Endodermal cell (in vitro differentiated cells): ENCODE measurements at regions not wholly inside any gene's neighbourhood (a gene's known extent, or its start where the extent isn't known, plus 50 kb on each side); places are given as distances from the start of the nearest gene placed in this dataset.

Source experiments
- DNase-seq: peaks from one replicate; pipeline ENCODE4 v3.0.0-alpha.2; 2017
- H3K27ac ChIP-seq: 2 replicates; pipeline ENCODE4 v1.5.1; 2013; ENCODE audit warnings: mild to moderate bottlenecking, low read depth, low read length, moderate library complexity
- H3K27me3 ChIP-seq: 2 replicates; pipeline ENCODE4 v1.6.1; 2013; ENCODE audit warnings: mild to moderate bottlenecking, low read length, moderate library complexity; ENCODE audit not compliant: insufficient read depth, control insufficient read depth, poor library complexity, severe bottlenecking
- H3K36me3 ChIP-seq: 2 replicates; pipeline ENCODE4 v1.7.0; 2013; ENCODE audit warnings: mild to moderate bottlenecking, low read length, moderate library complexity; ENCODE audit not compliant: control insufficient read depth, insufficient read depth
- H3K4me1 ChIP-seq: one replicate; pipeline ENCODE4 v1.7.0; 2013; ENCODE audit warnings: low read length; ENCODE audit not compliant: control insufficient read depth, insufficient read depth
- H3K4me3 ChIP-seq: 2 replicates; pipeline ENCODE4 v1.5.1; 2013; ENCODE audit warnings: mild to moderate bottlenecking, low read length, moderate library complexity
- H3K9ac ChIP-seq: 2 replicates; pipeline ENCODE4 v1.6.1; 2013; ENCODE audit warnings: mild to moderate bottlenecking, low read length, moderate library complexity; ENCODE audit not compliant: poor library complexity, severe bottlenecking; ENCODE audit errors: extremely low read depth
- H3K9me3 ChIP-seq: 2 replicates; pipeline ENCODE4 v1.6.1; 2013; ENCODE audit warnings: mild to moderate bottlenecking, low read length, moderate library complexity; ENCODE audit not compliant: control insufficient read depth
- H3K27ac Mint-ChIP-seq: 2 replicates; pipeline ENCODE4 v1.8.0; 2020; ENCODE audit warnings: mixed read lengths
- H3K27me3 Mint-ChIP-seq: 2 replicates; pipeline ENCODE4 v1.8.0; 2021; ENCODE audit warnings: mild to moderate bottlenecking, mixed read lengths; ENCODE audit not compliant: insufficient read depth
- H3K36me3 Mint-ChIP-seq: 2 replicates; pipeline ENCODE4 v1.8.0; 2020; ENCODE audit warnings: low read depth, mixed read lengths
- H3K4me1 Mint-ChIP-seq: 2 replicates; pipeline ENCODE4 v1.8.0; 2020; ENCODE audit warnings: mixed read lengths
- H3K4me3 Mint-ChIP-seq: 2 replicates; pipeline ENCODE4 v1.8.0; 2020; ENCODE audit warnings: mild to moderate bottlenecking, moderate library complexity, mixed read lengths
- H3K9me3 Mint-ChIP-seq: 2 replicates; pipeline ENCODE4 v1.8.0; 2020; ENCODE audit warnings: mild to moderate bottlenecking, mixed read lengths
- WGBS, 2 experiments: methylation state at CpG; one replicate each; pipeline versions ENCODE4 v1.1.5 to v1.1.7; 2013; ENCODE audit warnings: missing lambda C conversion rate in 2 of 2, mixed read lengths in 1 of 2; ENCODE audit not compliant: insufficient coverage in 1 of 2, insufficient read length in 1 of 2; 5-methylcytosine and 5-hydroxymethylcytosine counted together
- TF ChIP-seq, protein P1 (sequence below): fragments of 200-600 bp; sonication (generic); conservative IDR thresholded peaks from 2 replicates; pipeline ENCODE4 v1.5.0; 2021; ENCODE audit warnings: antibody characterized with exemption, mild to moderate bottlenecking

- Histone ChIP-seq H3K9ac (no peak overlapping the region), H3K27ac (no peak overlapping the region), H3K4me1 (no peaks in the 10 kb centered on the region), H3K27me3 (no peaks in the 10 kb centered on the region), H3K9me3 (no peaks in the 10 kb centered on the region), H3K36me3 (no peaks in the 10 kb centered on the region), H3K4me3 (no peak overlapping the region)
- Mint-ChIP-seq H3K27ac (no peak overlapping the region), H3K27me3 (no peaks in the 10 kb centered on the region), H3K36me3 (no peaks in the 10 kb centered on the region), H3K9me3 (no peaks in the 10 kb centered on the region), H3K4me3 (no peak overlapping the region), H3K4me1 (no peaks in the 10 kb centered on the region)
- WGBS, 2 experiments: 92 to 97% methylated on average over 7 of the region's 7 CpGs
- DNase-seq: no peak
- TF ChIP-seq, protein P1, sequence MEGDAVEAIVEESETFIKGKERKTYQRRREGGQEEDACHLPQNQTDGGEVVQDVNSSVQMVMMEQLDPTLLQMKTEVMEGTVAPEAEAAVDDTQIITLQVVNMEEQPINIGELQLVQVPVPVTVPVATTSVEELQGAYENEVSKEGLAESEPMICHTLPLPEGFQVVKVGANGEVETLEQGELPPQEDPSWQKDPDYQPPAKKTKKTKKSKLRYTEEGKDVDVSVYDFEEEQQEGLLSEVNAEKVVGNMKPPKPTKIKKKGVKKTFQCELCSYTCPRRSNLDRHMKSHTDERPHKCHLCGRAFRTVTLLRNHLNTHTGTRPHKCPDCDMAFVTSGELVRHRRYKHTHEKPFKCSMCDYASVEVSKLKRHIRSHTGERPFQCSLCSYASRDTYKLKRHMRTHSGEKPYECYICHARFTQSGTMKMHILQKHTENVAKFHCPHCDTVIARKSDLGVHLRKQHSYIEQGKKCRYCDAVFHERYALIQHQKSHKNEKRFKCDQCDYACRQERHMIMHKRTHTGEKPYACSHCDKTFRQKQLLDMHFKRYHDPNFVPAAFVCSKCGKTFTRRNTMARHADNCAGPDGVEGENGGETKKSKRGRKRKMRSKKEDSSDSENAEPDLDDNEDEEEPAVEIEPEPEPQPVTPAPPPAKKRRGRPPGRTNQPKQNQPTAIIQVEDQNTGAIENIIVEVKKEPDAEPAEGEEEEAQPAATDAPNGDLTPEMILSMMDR: no peak
These were observed 90.0 kb downstream of the FGF18 start for GRCh38 chr5:171509467-171509866.

DNA sequence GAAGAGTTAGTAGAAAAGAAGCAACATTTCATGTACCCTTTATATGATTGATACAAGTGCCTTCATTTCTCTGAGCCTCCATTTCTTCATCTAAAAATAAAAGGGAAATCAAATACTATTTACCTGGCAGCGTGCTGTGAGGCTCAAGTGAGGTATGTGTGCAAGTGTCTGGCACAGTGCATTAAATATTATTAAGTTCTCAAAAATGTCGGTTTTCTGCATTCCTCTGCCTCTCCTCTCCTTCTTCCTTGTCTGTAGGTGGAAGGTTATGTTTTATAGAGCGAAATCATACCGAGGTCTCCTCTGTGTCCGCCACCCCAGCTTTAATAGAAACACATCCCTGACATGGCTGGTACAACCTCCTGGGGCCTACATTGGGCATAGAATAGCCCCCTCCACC is 93.0 kb downstream of the FGF18 start:
- Mint-ChIP-seq H3K4me3 (no peak overlapping the region), H3K36me3 (no peaks in the 10 kb centered on the region), H3K4me1 (no peaks in the 10 kb centered on the region), H3K9me3 (no peaks in the 10 kb centered on the region), H3K27ac (no peak overlapping the region), H3K27me3 (peaks cover 2% of the 10 kb centered on the region)
- DNase-seq: no peak
- Histone ChIP-seq H3K36me3 (no peaks in the 10 kb centered on the region), H3K4me1 (no peaks in the 10 kb centered on the region), H3K27me3 (no peaks in the 10 kb centered on the region), H3K9me3 (no peaks in the 10 kb centered on the region), H3K9ac (no peak overlapping the region), H3K27ac (no peak overlapping the region), H3K4me3 (no peak overlapping the region)
- 100% methylated on average over 5 of the region's 5 CpGs; no CpG with 5 or more reads in 1 of the 2 experiments for WGBS, 2 experiments
- TF ChIP-seq, protein P1: no peak

- H3K9me3 ChIP-seq: no peaks in the 10 kb centered on the region
- no peaks in the 10 kb centered on the region for H3K4me1 ChIP-seq
- H3K36me3 ChIP-seq: no peaks in the 10 kb centered on the region
- no peak overlapping the region for H3K4me3 ChIP-seq
- DNase-seq: no peak
- TF ChIP-seq, protein P1: no peak
- no peak overlapping the region for H3K27ac ChIP-seq
- Mint-ChIP-seq H3K4me3 (no peak overlapping the region), H3K4me1 (no peaks in the 10 kb centered on the region), H3K27ac (no peak overlapping the region), H3K36me3 (no peaks in the 10 kb centered on the region), H3K27me3 (peaks cover 9% of the 10 kb centered on the region), H3K9me3 (no peaks in the 10 kb centered on the region)
- H3K9ac ChIP-seq: no peak overlapping the region
- no peaks in the 10 kb centered on the region for H3K27me3 ChIP-seq
- WGBS, 2 experiments: 71 to 88% methylated on average over 1 to 2 of the region's 2 CpGs
These were observed 94.1 kb downstream of the FGF18 start for GRCh38 chr5:171513591-171513990.
